ENCODE measurements at regions not wholly inside any gene's neighbourhood (a gene's known extent, or its start where the extent isn't known, plus 50 kb on each side); places are given as distances from the start of the nearest gene placed in this dataset.

- Histone ChIP-seq H3K14ac (ENCODE audit: low read length) (peak overlapping the region; percentile 4), H4K91ac (ENCODE audit: low read depth, low read length, poor library complexity) (no peak overlapping the region), H2BK120ac (ENCODE audit: low read depth, low read length) (peak overlapping the region; percentile 64), H3K79me1 (ENCODE audit: low read depth, low read length) (no peaks in the 10 kb centered on the region), H4K8ac (ENCODE audit: low read depth, low read length) (no peak overlapping the region), H3K27ac (replicated peaks; ENCODE audit: low read length) (no peak overlapping the region), H3K23ac (ENCODE audit: low read depth, low read length, poor library complexity) (no peak overlapping the region), H3K36me3 (replicated peaks in 1 of 2; ENCODE audit: control insufficient read depth in 2 of 2, insufficient read depth in 2 of 2, low read length in 2 of 2) (no peaks in the 10 kb centered on the region), H2BK12ac (ENCODE audit: low read length) (no peak overlapping the region), H2BK5ac (ENCODE audit: low read length) (no peak overlapping the region), H3K4me1 (ENCODE audit: control insufficient read depth in 2 of 2, insufficient read depth in 1 of 2, low read depth in 1 of 2, low read length in 2 of 2) (peaks cover 0 to 22% of the 10 kb centered on the region in 2 donors), H3K27me3 (ENCODE audit: control insufficient read depth in 3 of 3, insufficient read depth in 3 of 3, low read depth in 1 of 3, low read length in 3 of 3) (peaks cover 30 to 79% (median 46%) of the 10 kb centered on the region in 3 experiments), H3K4ac (ENCODE audit: low read length) (no peak overlapping the region), H2BK15ac (ENCODE audit: low read length) (no peak overlapping the region), H2AFZ (ENCODE audit: low read length) (no peak overlapping the region), H3K9me3 (replicated peaks in 1 of 2; ENCODE audit: control insufficient read depth in 2 of 2, insufficient read depth in 1 of 2, low read depth in 1 of 2, low read length in 2 of 2) (peaks cover 0 to 8% of the 10 kb centered on the region in 2 donors), H3K18ac (ENCODE audit: low read length) (no peak overlapping the region), H2AK5ac (ENCODE audit: low read depth, low read length) (peak overlapping the region; percentile 58), H3K4me2 (ENCODE audit: insufficient read depth, low read length, poor library complexity, severe bottlenecking) (peak overlapping the region; percentile 31), H3K9ac (ENCODE audit: low read depth, low read length, poor library complexity) (no peak overlapping the region), H3K4me3 (ENCODE audit: low read length in 2 of 2) (no peak overlapping the region)
- DNase-seq (ENCODE audit: low spot score), result no peak
- WGBS, 2 donors (ENCODE audit: extremely low coverage in 2 of 2, insufficient read length in 2 of 2, insufficient replicate concordance in 1 of 2), result no CpG with 5 or more reads among the region's 52 CpGs
Measured at GRCh38 chr1:147078606-147079399, 93.5 kb downstream of the PRKAB2 start.

- peak overlapping the region; percentile 58 for H2AK5ac ChIP-seq (ENCODE audit: low read depth, low read length)
- peaks cover 0 to 8% of the 10 kb centered on the region in 2 donors for H3K9me3 ChIP-seq (replicated peaks in 1 of 2; ENCODE audit: control insufficient read depth in 2 of 2, insufficient read depth in 1 of 2, low read depth in 1 of 2, low read length in 2 of 2)
- peak overlapping the region; percentile 27 for H3K18ac ChIP-seq (ENCODE audit: low read length)
- H3K23ac ChIP-seq (ENCODE audit: low read depth, low read length, poor library complexity), result peak overlapping the region; percentile 39
- no peak overlapping the region for H4K8ac ChIP-seq (ENCODE audit: low read depth, low read length)
- no peaks in the 10 kb centered on the region for H3K36me3 ChIP-seq (replicated peaks in 1 of 2; ENCODE audit: control insufficient read depth in 2 of 2, insufficient read depth in 2 of 2, low read length in 2 of 2)
- H3K4me2 ChIP-seq (ENCODE audit: insufficient read depth, low read length, poor library complexity, severe bottlenecking), result peak overlapping the region; percentile 31
- H3K4me1 ChIP-seq (ENCODE audit: control insufficient read depth in 2 of 2, insufficient read depth in 1 of 2, low read depth in 1 of 2, low read length in 2 of 2), result peaks cover 0 to 21% of the 10 kb centered on the region in 2 donors
- H3K4me3 ChIP-seq (ENCODE audit: low read length in 2 of 2), result no peak overlapping the region
- WGBS, 2 donors (ENCODE audit: extremely low coverage in 2 of 2, insufficient read length in 2 of 2, insufficient replicate concordance in 1 of 2), result no CpG with 5 or more reads among the region's 37 CpGs
- no peak overlapping the region for H2AFZ ChIP-seq (ENCODE audit: low read length)
- no peak for DNase-seq (ENCODE audit: low spot score)
- no peak overlapping the region for H3K4ac ChIP-seq (ENCODE audit: low read length)
- peaks cover 30 to 79% (median 48%) of the 10 kb centered on the region in 3 experiments for H3K27me3 ChIP-seq (ENCODE audit: control insufficient read depth in 3 of 3, insufficient read depth in 3 of 3, low read depth in 1 of 3, low read length in 3 of 3)
- H3K79me1 ChIP-seq (ENCODE audit: low read depth, low read length), result no peaks in the 10 kb centered on the region
- H2BK5ac ChIP-seq (ENCODE audit: low read length), result no peak overlapping the region
- H3K27ac ChIP-seq (replicated peaks; ENCODE audit: low read length), result no peak overlapping the region
- H3K9ac ChIP-seq (ENCODE audit: low read depth, low read length, poor library complexity), result no peak overlapping the region
- H3K14ac ChIP-seq (ENCODE audit: low read length), result no peak overlapping the region
- H4K91ac ChIP-seq (ENCODE audit: low read depth, low read length, poor library complexity), result no peak overlapping the region
- H2BK120ac ChIP-seq (ENCODE audit: low read depth, low read length), result peak overlapping the region; percentile 64
- no peak overlapping the region for H2BK12ac ChIP-seq (ENCODE audit: low read length)
- H2BK15ac ChIP-seq (ENCODE audit: low read length), result no peak overlapping the region
Measured at GRCh38 chr1:147077936-147078605, 94.2 kb downstream of the PRKAB2 start.

DNA sequence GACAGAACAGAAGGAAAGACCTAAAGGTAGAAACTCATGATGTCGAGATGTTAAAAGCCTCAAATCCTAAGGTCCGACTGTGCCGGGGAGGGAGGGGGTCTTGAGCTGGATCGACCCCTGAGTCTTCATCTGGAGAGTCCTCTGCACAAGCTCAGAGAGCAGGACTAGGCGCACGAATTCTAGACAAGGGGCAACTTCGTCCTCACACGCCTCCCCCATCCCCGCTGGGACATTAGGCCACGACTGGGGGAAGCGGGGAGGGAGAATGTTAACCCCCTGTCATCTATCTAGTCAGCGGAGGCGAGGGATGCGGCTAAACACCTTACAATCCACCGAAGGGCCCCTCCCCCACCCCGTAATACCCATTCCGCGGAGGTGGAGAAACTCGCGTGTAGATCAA, 94.7 kb downstream of the PRKAB2 start:
- H2AFZ ChIP-seq (ENCODE audit: low read length), result no peak overlapping the region
- no peak overlapping the region for H2BK120ac ChIP-seq (ENCODE audit: low read depth, low read length)
- H3K79me1 ChIP-seq (ENCODE audit: low read depth, low read length), result no peaks in the 10 kb centered on the region
- H2BK5ac ChIP-seq (ENCODE audit: low read length), result no peak overlapping the region
- no CpG with 5 or more reads among the region's 20 CpGs for WGBS, 2 donors (ENCODE audit: extremely low coverage in 2 of 2, insufficient read length in 2 of 2, insufficient replicate concordance in 1 of 2)
- no peak overlapping the region for H2AK5ac ChIP-seq (ENCODE audit: low read depth, low read length)
- H3K4me3 ChIP-seq (ENCODE audit: low read length in 2 of 2), result no peak overlapping the region
- H3K18ac ChIP-seq (ENCODE audit: low read length), result no peak overlapping the region
- H3K9ac ChIP-seq (ENCODE audit: low read depth, low read length, poor library complexity), result no peak overlapping the region
- no peak overlapping the region for H3K27ac ChIP-seq (replicated peaks; ENCODE audit: low read length)
- no peak overlapping the region for H3K4me2 ChIP-seq (ENCODE audit: insufficient read depth, low read length, poor library complexity, severe bottlenecking)
- peaks cover 31 to 84% (median 50%) of the 10 kb centered on the region in 3 experiments for H3K27me3 ChIP-seq (ENCODE audit: control insufficient read depth in 3 of 3, insufficient read depth in 3 of 3, low read depth in 1 of 3, low read length in 3 of 3)
- no peaks in the 10 kb centered on the region for H3K36me3 ChIP-seq (replicated peaks in 1 of 2; ENCODE audit: control insufficient read depth in 2 of 2, insufficient read depth in 2 of 2, low read length in 2 of 2)
- no peak overlapping the region for H2BK15ac ChIP-seq (ENCODE audit: low read length)
- no peak overlapping the region for H2BK12ac ChIP-seq (ENCODE audit: low read length)
- H3K9me3 ChIP-seq (replicated peaks in 1 of 2; ENCODE audit: control insufficient read depth in 2 of 2, insufficient read depth in 1 of 2, low read depth in 1 of 2, low read length in 2 of 2), result peaks cover 0 to 8% of the 10 kb centered on the region in 2 donors
- H3K23ac ChIP-seq (ENCODE audit: low read depth, low read length, poor library complexity), result no peak overlapping the region
- no peak overlapping the region for H3K14ac ChIP-seq (ENCODE audit: low read length)
- DNase-seq (ENCODE audit: low spot score), result no peak
- no peak overlapping the region for H4K8ac ChIP-seq (ENCODE audit: low read depth, low read length)
- peaks cover 0 to 21% of the 10 kb centered on the region in 2 donors for H3K4me1 ChIP-seq (ENCODE audit: control insufficient read depth in 2 of 2, insufficient read depth in 1 of 2, low read depth in 1 of 2, low read length in 2 of 2)
- no peak overlapping the region for H4K91ac ChIP-seq (ENCODE audit: low read depth, low read length, poor library complexity)
- no peak overlapping the region for H3K4ac ChIP-seq (ENCODE audit: low read length)

DNA sequence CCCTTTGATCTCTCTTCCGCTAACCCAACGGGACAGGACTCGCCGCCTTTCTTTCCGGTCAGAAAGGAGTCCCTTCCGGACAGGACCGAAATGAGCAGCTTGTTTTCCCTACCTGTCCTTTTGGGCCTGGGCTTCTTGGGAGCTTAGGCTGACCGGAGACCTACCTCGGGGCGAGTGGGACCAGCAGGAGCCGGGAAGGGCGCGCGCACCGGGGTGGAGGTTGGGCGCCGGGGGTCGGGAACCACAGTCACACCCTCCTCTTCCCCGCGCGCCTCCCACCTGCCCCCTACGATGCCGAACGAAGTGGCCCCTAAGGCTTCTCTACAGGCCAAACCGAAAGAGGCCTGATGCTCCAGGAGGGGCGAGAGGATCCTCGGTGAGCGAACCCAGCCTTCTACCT, 95.2 kb downstream of the PRKAB2 start:
- Histone ChIP-seq H3K27me3 (ENCODE audit: control insufficient read depth in 3 of 3, insufficient read depth in 3 of 3, low read depth in 1 of 3, low read length in 3 of 3) (peaks cover 31 to 85% (median 50%) of the 10 kb centered on the region in 3 experiments), H2BK5ac (ENCODE audit: low read length) (no peak overlapping the region), H3K79me1 (ENCODE audit: low read depth, low read length) (no peaks in the 10 kb centered on the region), H2AK5ac (ENCODE audit: low read depth, low read length) (no peak overlapping the region), H3K9me3 (replicated peaks in 1 of 2; ENCODE audit: control insufficient read depth in 2 of 2, insufficient read depth in 1 of 2, low read depth in 1 of 2, low read length in 2 of 2) (peaks cover 0 to 8% of the 10 kb centered on the region in 2 donors), H3K27ac (replicated peaks; ENCODE audit: low read length) (no peak overlapping the region), H3K9ac (ENCODE audit: low read depth, low read length, poor library complexity) (no peak overlapping the region), H3K36me3 (replicated peaks in 1 of 2; ENCODE audit: control insufficient read depth in 2 of 2, insufficient read depth in 2 of 2, low read length in 2 of 2) (no peaks in the 10 kb centered on the region), H2BK120ac (ENCODE audit: low read depth, low read length) (no peak overlapping the region), H4K91ac (ENCODE audit: low read depth, low read length, poor library complexity) (no peak overlapping the region), H3K4me1 (ENCODE audit: control insufficient read depth in 2 of 2, insufficient read depth in 1 of 2, low read depth in 1 of 2, low read length in 2 of 2) (peaks cover 0 to 21% of the 10 kb centered on the region in 2 donors), H3K18ac (ENCODE audit: low read length) (peak overlapping the region; percentile 8), H2BK12ac (ENCODE audit: low read length) (no peak overlapping the region), H3K4me2 (ENCODE audit: insufficient read depth, low read length, poor library complexity, severe bottlenecking) (no peak overlapping the region), H2BK15ac (ENCODE audit: low read length) (no peak overlapping the region), H3K23ac (ENCODE audit: low read depth, low read length, poor library complexity) (peak overlapping the region; percentile 14), H2AFZ (ENCODE audit: low read length) (no peak overlapping the region), H3K4ac (ENCODE audit: low read length) (no peak overlapping the region), H3K14ac (ENCODE audit: low read length) (no peak overlapping the region), H3K4me3 (ENCODE audit: low read length in 2 of 2) (no peak overlapping the region), H4K8ac (ENCODE audit: low read depth, low read length) (no peak overlapping the region)
- WGBS, 2 donors (ENCODE audit: extremely low coverage in 2 of 2, insufficient read length in 2 of 2, insufficient replicate concordance in 1 of 2), result no CpG with 5 or more reads among the region's 28 CpGs
- DNase-seq (ENCODE audit: low spot score), result no peak
